OCI-LY7 (cell line): ENCODE measurements at regions not wholly inside any gene's neighbourhood (a gene's known extent, or its start where the extent isn't known, plus 50 kb on each side); places are given as distances from the start of the nearest gene placed in this dataset.

Experiments
- BruUV-seq: library from RNA; stranded (reverse); fragments of 400-500 nt; replicated peaks from 2 replicates; lab custom pipeline; 2021; lab: Mats Ljungman, UMichigan
- CTCF ChIA-PET: fragments of 300-600 bp; sonication (Branson Sonifier 250); formaldehyde crosslinking; loops from one replicate; lab custom pipeline; 2022; ENCODE audit warnings: antibody characterized with exemption; ENCODE audit not compliant: unreplicated experiment; lab: Charles Lee
- POLR2A ChIA-PET: fragments of 300-600 bp; sonication (Branson Sonifier 250); formaldehyde crosslinking; loops from one replicate; lab custom pipeline; 2022; ENCODE audit warnings: antibody characterized with exemption; lab: Charles Lee
- DNase-seq: peaks from one replicate; pipeline ENCODE4 v3.0.0-alpha.2; 2015; ENCODE audit warnings: low spot score
- H2AFZ ChIP-seq: fragments of 200-600 bp; sonication (generic), shearing (Covaris generic); 2 replicates; pipeline ENCODE4 v1.6.1; 2014; ENCODE audit warnings: mild to moderate bottlenecking, antibody characterized with exemption, low read length, moderate library complexity
- H3K27ac ChIP-seq: fragments of 200-600 bp; sonication (generic); 2 replicates; pipeline ENCODE4 v1.5.1; 2014; ENCODE audit warnings: mixed run types, low read depth, mild to moderate bottlenecking, moderate library complexity, low read length, inconsistent platforms; ENCODE audit not compliant: poor library complexity, severe bottlenecking
- H3K36me3 ChIP-seq: fragments of 200-600 bp; sonication (generic); 2 replicates; pipeline ENCODE4 v1.6.1; 2014; ENCODE audit warnings: mild to moderate bottlenecking, antibody characterized with exemption, low read length, moderate library complexity, mixed read lengths; ENCODE audit not compliant: insufficient read depth
- H3K4me1 ChIP-seq: fragments of 200-600 bp; sonication (generic); 2 replicates; pipeline ENCODE4 v1.5.1; 2014; ENCODE audit warnings: mild to moderate bottlenecking, low read length; ENCODE audit not compliant: insufficient read depth, poor library complexity, severe bottlenecking
- H3K4me2 ChIP-seq: fragments of 200-600 bp; sonication (generic); 2 replicates; pipeline ENCODE4 v1.6.1; 2014; ENCODE audit warnings: mild to moderate bottlenecking, low read length
- H3K4me3 ChIP-seq: fragments of 200-600 bp; sonication (generic); 2 replicates; pipeline ENCODE4 v1.5.1; 2014; ENCODE audit warnings: mild to moderate bottlenecking, low read depth, low read length; ENCODE audit not compliant: poor library complexity, severe bottlenecking
- H3K79me2 ChIP-seq: fragments of 200-600 bp; sonication (generic); 2 replicates; pipeline ENCODE4 v1.6.1; 2016; ENCODE audit warnings: low read depth, mild to moderate bottlenecking, low read length, moderate library complexity, mixed read lengths; ENCODE audit not compliant: insufficient read depth
- H3K9me2 ChIP-seq: fragments of 200-600 bp; sonication (generic); 2 replicates; pipeline ENCODE4 v1.6.1; 2016; ENCODE audit warnings: mild to moderate bottlenecking, low read length, mixed read lengths; ENCODE audit not compliant: insufficient read depth
- H3K9me3 ChIP-seq: fragments of 200-600 bp; sonication (generic); 2 replicates; pipeline ENCODE4 v1.6.1; 2014; ENCODE audit warnings: mild to moderate bottlenecking, mixed run types, low read length, mixed read lengths
- H4K20me1 ChIP-seq: fragments of 200-600 bp; sonication (generic); 2 replicates; pipeline ENCODE4 v1.6.1; 2014; ENCODE audit warnings: mild to moderate bottlenecking, antibody characterized with exemption, low read length, moderate library complexity, mixed read lengths; ENCODE audit not compliant: insufficient read depth
- CTCF ChIP-seq: fragments of 200-600 bp; sonication (generic); conservative IDR thresholded peaks from 2 replicates; pipeline ENCODE4 v1.5.1; 2014; ENCODE audit warnings: mild to moderate bottlenecking, antibody characterized with exemption, low read length, moderate library complexity, mixed read lengths
- EZH2phosphoT487 ChIP-seq: fragments of 200-600 bp; sonication (generic); IDR thresholded peaks from 2 replicates; pipeline ENCODE4 v1.6.1; 2018; ENCODE audit warnings: low read depth, borderline replicate concordance, mild to moderate bottlenecking, mixed run types, antibody characterized with exemption, low read length, moderate library complexity, mixed read lengths
- intact Hi-C: fragments of 100-400 bp; cut with micrococcal nuclease; formaldehyde crosslinking; loops from one replicate; pipeline ENCODE4 v1.10.0; 2022; ENCODE audit not compliant: unreplicated experiment

GRCh38 chr10:4775808-4776207, 50.2 kb upstream of the AKR1E2 start:
- POLR2A ChIA-PET: no interaction called here
- no TSS peak for BruUV-seq
- no peak overlapping the region for H3K4me2 ChIP-seq

GRCh38 chr10:4772202-4772570, 53.8 kb upstream of the AKR1E2 start:
- Histone ChIP-seq H2AFZ (no peak overlapping the region), H4K20me1 (no peaks in the 10 kb centered on the region), H3K79me2 (no peaks in the 10 kb centered on the region), H3K36me3 (no peaks in the 10 kb centered on the region), H3K4me2 (no peak overlapping the region), H3K27ac (no peak overlapping the region), H3K4me1 (no peaks in the 10 kb centered on the region), H3K9me3 (no peaks in the 10 kb centered on the region), H3K9me2 (no peaks in the 10 kb centered on the region), H3K4me3 (no peak overlapping the region)
- ChIA-PET CTCF (no interaction called here), POLR2A (no interaction called here)
- BruUV-seq: no TSS peak
- DNase-seq: no peak
- TF ChIP-seq CTCF (no peak), EZH2phosphoT487 (no peak)
- intact Hi-C loops: no loop called here

More at GRCh38 chr10:4775808-4776207, 50.2 kb upstream of the AKR1E2 start:
- CTCF ChIA-PET: no interaction called here
- TF ChIP-seq EZH2phosphoT487 (no peak), CTCF (no peak)
- H3K4me3 ChIP-seq: no peak overlapping the region
- no peaks in the 10 kb centered on the region for H3K79me2 ChIP-seq
- H3K36me3 ChIP-seq: no peaks in the 10 kb centered on the region
- no peak overlapping the region for H3K27ac ChIP-seq
- no peak overlapping the region for H2AFZ ChIP-seq
- H4K20me1 ChIP-seq: no peaks in the 10 kb centered on the region
- no peaks in the 10 kb centered on the region for H3K9me2 ChIP-seq
- intact Hi-C loops: no loop called here
- H3K9me3 ChIP-seq: no peaks in the 10 kb centered on the region
- no peak for DNase-seq
- no peaks in the 10 kb centered on the region for H3K4me1 ChIP-seq

- intact Hi-C loops: no loop called here
- no peaks in the 10 kb centered on the region for H4K20me1 ChIP-seq
- no peak overlapping the region for H3K27ac ChIP-seq
- no peak overlapping the region for H3K4me2 ChIP-seq
- no peaks in the 10 kb centered on the region for H3K9me2 ChIP-seq
- no peaks in the 10 kb centered on the region for H3K4me1 ChIP-seq
- no peaks in the 10 kb centered on the region for H3K36me3 ChIP-seq
- no peak overlapping the region for H3K4me3 ChIP-seq
- ChIA-PET POLR2A (no interaction called here), CTCF (no interaction called here)
- no peak for TF ChIP-seq EZH2phosphoT487
- no peak for TF ChIP-seq CTCF
- no peak for DNase-seq
- H3K9me3 ChIP-seq: no peaks in the 10 kb centered on the region
- BruUV-seq: no TSS peak
- no peaks in the 10 kb centered on the region for H3K79me2 ChIP-seq
- H2AFZ ChIP-seq: no peak overlapping the region
Measured at GRCh38 chr10:4771554-4772201, 54.3 kb upstream of the AKR1E2 start.
